ENCODE measurements at regions not wholly inside any gene's neighbourhood (a gene's known extent, or its start where the extent isn't known, plus 50 kb on each side); places are given as distances from the start of the nearest gene placed in this dataset.

DNA sequence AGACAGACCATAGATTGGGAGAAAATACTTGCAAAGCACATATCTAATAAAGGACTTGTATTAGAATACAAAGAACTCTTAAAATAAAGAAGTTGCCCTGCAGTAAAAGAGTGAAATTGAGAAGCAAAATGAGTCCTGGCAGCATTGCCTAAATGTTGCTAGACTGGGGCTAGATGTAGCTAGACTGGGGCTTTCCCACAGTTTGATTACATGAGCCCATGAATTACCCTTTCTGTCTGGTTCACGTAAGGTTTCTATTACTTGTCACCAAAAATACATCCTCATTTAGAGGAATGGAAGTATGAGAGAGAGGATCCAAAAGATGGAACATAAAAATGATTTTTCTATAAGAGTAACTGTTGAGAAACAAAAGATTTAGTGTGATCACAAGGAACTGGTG, 57.6 kb upstream of the CCDC28A start:
- Histone ChIP-seq H3K4me3 (replicated peaks in 1 of 2; ENCODE audit: low read depth in 1 of 2, low read length in 2 of 2) (no peak overlapping the region), H3K4me1 (ENCODE audit: control insufficient read depth in 1 of 2, insufficient read depth in 2 of 2, low read length in 2 of 2) (no peaks in the 10 kb centered on the region), H3K79me2 (ENCODE audit: insufficient read depth, low read length) (no peaks in the 10 kb centered on the region), H3K27me3 (ENCODE audit: insufficient read depth, low read length) (no peaks in the 10 kb centered on the region), H3K9me3 (ENCODE audit: control insufficient read depth in 1 of 2, insufficient read depth in 1 of 2, low read depth in 1 of 2, low read length in 2 of 2) (no peaks in the 10 kb centered on the region), H3K9ac (ENCODE audit: low read length) (no peak overlapping the region), H4K20me1 (ENCODE audit: insufficient read depth) (no peaks in the 10 kb centered on the region), H3K27ac (ENCODE audit: low read depth, low read length) (no peak overlapping the region), H2AFZ (ENCODE audit: low read depth, low read length, poor library complexity, severe bottlenecking) (no peak overlapping the region), H3K9me2 (ENCODE audit: insufficient read depth) (no peaks in the 10 kb centered on the region), H3K36me3 (ENCODE audit: control insufficient read depth in 1 of 2, insufficient read depth in 2 of 2, low read length in 2 of 2) (no peaks in the 10 kb centered on the region), H3K4me2 (ENCODE audit: low read length) (no peak overlapping the region)
- intact Hi-C loops (cut with micrococcal nuclease), result no loop called here
- TF ChIP-seq ZFX (IDR thresholded peaks at IDR 0.05) (no peak), CEBPB (IDR thresholded peaks at IDR 0.05; ENCODE audit: low read depth) (no peak), SIN3A (IDR thresholded peaks at IDR 0.05; ENCODE audit: low read depth) (no peak), POLR2A (IDR thresholded peaks at IDR 0.05; ENCODE audit: borderline replicate concordance, extremely low read depth, insufficient read depth, insufficient read length) (no peak), ELF1 (IDR thresholded peaks at IDR 0.05; ENCODE audit: borderline replicate concordance, low read depth) (no peak), YY1 (IDR thresholded peaks at IDR 0.05; ENCODE audit: extremely low read depth, insufficient replicate concordance, low read depth, low read length) (no peak), SRF (IDR thresholded peaks at IDR 0.05; ENCODE audit: low read depth) (no peak)
- TF ChIP-seq, protein P1, sequence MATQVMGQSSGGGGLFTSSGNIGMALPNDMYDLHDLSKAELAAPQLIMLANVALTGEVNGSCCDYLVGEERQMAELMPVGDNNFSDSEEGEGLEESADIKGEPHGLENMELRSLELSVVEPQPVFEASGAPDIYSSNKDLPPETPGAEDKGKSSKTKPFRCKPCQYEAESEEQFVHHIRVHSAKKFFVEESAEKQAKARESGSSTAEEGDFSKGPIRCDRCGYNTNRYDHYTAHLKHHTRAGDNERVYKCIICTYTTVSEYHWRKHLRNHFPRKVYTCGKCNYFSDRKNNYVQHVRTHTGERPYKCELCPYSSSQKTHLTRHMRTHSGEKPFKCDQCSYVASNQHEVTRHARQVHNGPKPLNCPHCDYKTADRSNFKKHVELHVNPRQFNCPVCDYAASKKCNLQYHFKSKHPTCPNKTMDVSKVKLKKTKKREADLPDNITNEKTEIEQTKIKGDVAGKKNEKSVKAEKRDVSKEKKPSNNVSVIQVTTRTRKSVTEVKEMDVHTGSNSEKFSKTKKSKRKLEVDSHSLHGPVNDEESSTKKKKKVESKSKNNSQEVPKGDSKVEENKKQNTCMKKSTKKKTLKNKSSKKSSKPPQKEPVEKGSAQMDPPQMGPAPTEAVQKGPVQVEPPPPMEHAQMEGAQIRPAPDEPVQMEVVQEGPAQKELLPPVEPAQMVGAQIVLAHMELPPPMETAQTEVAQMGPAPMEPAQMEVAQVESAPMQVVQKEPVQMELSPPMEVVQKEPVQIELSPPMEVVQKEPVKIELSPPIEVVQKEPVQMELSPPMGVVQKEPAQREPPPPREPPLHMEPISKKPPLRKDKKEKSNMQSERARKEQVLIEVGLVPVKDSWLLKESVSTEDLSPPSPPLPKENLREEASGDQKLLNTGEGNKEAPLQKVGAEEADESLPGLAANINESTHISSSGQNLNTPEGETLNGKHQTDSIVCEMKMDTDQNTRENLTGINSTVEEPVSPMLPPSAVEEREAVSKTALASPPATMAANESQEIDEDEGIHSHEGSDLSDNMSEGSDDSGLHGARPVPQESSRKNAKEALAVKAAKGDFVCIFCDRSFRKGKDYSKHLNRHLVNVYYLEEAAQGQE (IDR thresholded peaks at IDR 0.05; ENCODE audit: low read depth), result no peak
- TF ChIP-seq, protein P2, sequence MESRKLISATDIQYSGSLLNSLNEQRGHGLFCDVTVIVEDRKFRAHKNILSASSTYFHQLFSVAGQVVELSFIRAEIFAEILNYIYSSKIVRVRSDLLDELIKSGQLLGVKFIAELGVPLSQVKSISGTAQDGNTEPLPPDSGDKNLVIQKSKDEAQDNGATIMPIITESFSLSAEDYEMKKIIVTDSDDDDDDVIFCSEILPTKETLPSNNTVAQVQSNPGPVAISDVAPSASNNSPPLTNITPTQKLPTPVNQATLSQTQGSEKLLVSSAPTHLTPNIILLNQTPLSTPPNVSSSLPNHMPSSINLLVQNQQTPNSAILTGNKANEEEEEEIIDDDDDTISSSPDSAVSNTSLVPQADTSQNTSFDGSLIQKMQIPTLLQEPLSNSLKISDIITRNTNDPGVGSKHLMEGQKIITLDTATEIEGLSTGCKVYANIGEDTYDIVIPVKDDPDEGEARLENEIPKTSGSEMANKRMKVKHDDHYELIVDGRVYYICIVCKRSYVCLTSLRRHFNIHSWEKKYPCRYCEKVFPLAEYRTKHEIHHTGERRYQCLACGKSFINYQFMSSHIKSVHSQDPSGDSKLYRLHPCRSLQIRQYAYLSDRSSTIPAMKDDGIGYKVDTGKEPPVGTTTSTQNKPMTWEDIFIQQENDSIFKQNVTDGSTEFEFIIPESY (IDR thresholded peaks at IDR 0.05; ENCODE audit: extremely low read depth, insufficient replicate concordance, low read length), result no peak
- TF ChIP-seq, protein P3, sequence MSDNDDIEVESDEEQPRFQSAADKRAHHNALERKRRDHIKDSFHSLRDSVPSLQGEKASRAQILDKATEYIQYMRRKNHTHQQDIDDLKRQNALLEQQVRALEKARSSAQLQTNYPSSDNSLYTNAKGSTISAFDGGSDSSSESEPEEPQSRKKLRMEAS (IDR thresholded peaks at IDR 0.05), result no peak
- no peak for ATAC-seq
- CTCF ChIA-PET, result no interaction called here
- POLR2A ChIA-PET, result no interaction called here
- DNase-seq (ENCODE audit: low read depth, low spot score), result no peak
- no TSS peak for BruUV-seq (replicated peaks)
- RAD21 ChIA-PET (ENCODE audit: low non-redundant PET in 1 of 2, low total read pairs in 2 of 2, uncharacterized antibody in 2 of 2, unreplicated experiment in 2 of 2), result no interaction called here
